GM10266 (cell line): ENCODE measurements at regions not wholly inside any gene's neighbourhood (a gene's known extent, or its start where the extent isn't known, plus 50 kb on each side); places are given as distances from the start of the nearest gene placed in this dataset.

Experiments used
- DNase-seq: peaks from one replicate; pipeline ENCODE4 v3.0.0; 2012; ENCODE audit errors: extremely low spot score
- CTCF ChIP-seq: IDR thresholded peaks from 2 replicates; pipeline ENCODE4 v1.5.1; 2012; ENCODE audit warnings: mild to moderate bottlenecking, low read depth; ENCODE audit not compliant: control insufficient read depth, insufficient read depth; ENCODE audit errors: missing control alignments

- no peak for TF ChIP-seq CTCF
- no peak for DNase-seq
Observed at GRCh38 chr13:74346960-74347359, 212.8 kb upstream of the KLF12 start.

- TF ChIP-seq CTCF, result no peak
- no peak for DNase-seq
Observed at GRCh38 chr13:74338341-74338740, 204.1 kb upstream of the KLF12 start.

- DNase-seq, result no peak
- no peak for TF ChIP-seq CTCF
Observed at GRCh38 chr13:74336546-74336945, 202.3 kb upstream of the KLF12 start.

GRCh38 chr13:74335370-74335769 is 201.2 kb upstream of the KLF12 start:
- TF ChIP-seq CTCF, result no peak
- DNase-seq, result no peak

GRCh38 chr13:74329962-74330361 is 195.8 kb upstream of the KLF12 start:
- no peak for TF ChIP-seq CTCF
- DNase-seq, result no peak

- no peak for TF ChIP-seq CTCF
- no peak for DNase-seq
Observed at GRCh38 chr13:74325106-74325505, 190.9 kb upstream of the KLF12 start.

- no peak for DNase-seq
- no peak for TF ChIP-seq CTCF
Observed at GRCh38 chr13:74324338-74324737, 190.1 kb upstream of the KLF12 start.
